HG03196 (cell line): ENCODE measurements at regions not wholly inside any gene's neighbourhood (a gene's known extent, or its start where the extent isn't known, plus 50 kb on each side); places are given as distances from the start of the nearest gene placed in this dataset.

Experiments
- ATAC-seq: cut with Tn5 transposase; IDR thresholded peaks from one replicate; pipeline ENCODE4 v1.9.1; 2021; ENCODE audit not compliant: unreplicated experiment

- ATAC-seq: no peak
Observed at GRCh38 chr17:72534265-72534664, 413.4 kb downstream of the SOX9 start.

GRCh38 chr17:72534776-72535175 is 414.0 kb downstream of the SOX9 start:
- ATAC-seq: no peak

GRCh38 chr17:72535346-72535745 is 414.5 kb downstream of the SOX9 start:
- no peak for ATAC-seq

GRCh38 chr17:72535779-72536178 is 415.0 kb downstream of the SOX9 start:
- ATAC-seq: no peak

GRCh38 chr17:72536788-72537187 is 416.0 kb downstream of the SOX9 start:
- no peak for ATAC-seq

- no peak for ATAC-seq
Observed at GRCh38 chr17:72538443-72538842, 417.6 kb downstream of the SOX9 start.

GRCh38 chr17:72538901-72539352 is 418.1 kb downstream of the SOX9 start:
- no peak for ATAC-seq

GRCh38 chr17:72539981-72540897 is 419.4 kb downstream of the SOX9 start:
- peak; percentile 88 for ATAC-seq

- no peak for ATAC-seq
Observed at GRCh38 chr17:72542317-72542716, 421.5 kb downstream of the SOX9 start.

GRCh38 chr17:72545766-72546165 is 424.9 kb downstream of the SOX9 start:
- no peak for ATAC-seq

GRCh38 chr17:72553051-72553755 is 432.4 kb downstream of the SOX9 start:
- no peak for ATAC-seq

GRCh38 chr17:72554508-72554907 is 433.7 kb downstream of the SOX9 start:
- no peak for ATAC-seq

GRCh38 chr17:72555052-72555451 is 434.2 kb downstream of the SOX9 start:
- ATAC-seq: no peak

- ATAC-seq: peak; percentile 57
Observed at GRCh38 chr17:72556944-72557826, 436.4 kb downstream of the SOX9 start.

- no peak for ATAC-seq
Observed at GRCh38 chr17:72558971-72559476, 438.2 kb downstream of the SOX9 start.

GRCh38 chr17:72560303-72561247 is 439.8 kb downstream of the SOX9 start:
- no peak for ATAC-seq

GRCh38 chr17:72561266-72561665 is 440.4 kb downstream of the SOX9 start:
- ATAC-seq: no peak

- no peak for ATAC-seq
Observed at GRCh38 chr17:72561680-72562079, 440.9 kb downstream of the SOX9 start.

- no peak for ATAC-seq
Observed at GRCh38 chr17:72562615-72563188, 441.9 kb downstream of the SOX9 start.
